Anterior cingulate cortex (tissue), 58 donors: ENCODE measurements at regions not wholly inside any gene's neighbourhood (a gene's known extent, or its start where the extent isn't known, plus 50 kb on each side); places are given as distances from the start of the nearest gene placed in this dataset.
"Not testable (repeated sequence)": the region's sequence is repeated elsewhere in the genome, so short reads cannot be mapped to it uniquely, and the experiment has no call there.

Experiments
- DNase-seq, 58 donors: peaks; one replicate each; lab custom pipeline; 2025; lab: John Stamatoyannopoulos, UW

DNA sequence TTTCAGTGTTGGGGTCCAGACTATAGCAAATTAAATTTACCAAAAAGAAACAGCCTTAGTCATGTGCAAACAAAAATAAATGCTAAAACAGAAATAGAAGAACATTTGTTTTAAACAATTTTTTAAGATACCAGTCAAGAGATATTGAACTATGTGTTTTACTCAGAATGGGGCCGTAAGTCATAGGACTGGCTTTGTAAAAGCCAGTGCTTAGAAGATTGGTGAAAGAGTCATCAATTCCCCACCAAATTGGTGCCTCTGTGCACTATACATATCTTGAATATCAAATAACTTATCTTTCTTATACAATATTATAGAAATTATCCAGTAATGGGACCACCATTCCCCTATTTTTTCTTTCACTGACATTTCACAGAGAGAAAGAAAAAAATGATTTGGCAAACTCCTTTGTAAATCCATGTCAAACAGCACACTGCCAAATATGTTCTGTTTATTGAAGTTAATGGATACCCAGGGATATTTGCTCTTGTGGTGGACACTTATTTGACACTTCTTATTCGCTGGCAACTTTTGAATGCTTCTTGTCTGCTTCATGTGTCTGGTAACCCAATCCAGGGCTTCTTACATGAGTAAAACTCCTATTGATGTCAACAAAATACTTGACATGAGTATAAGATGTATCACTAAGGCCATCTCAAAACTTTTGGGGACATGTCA is 145.7 kb upstream of the PKN2 start:
- DNase-seq, result no peak

DNA sequence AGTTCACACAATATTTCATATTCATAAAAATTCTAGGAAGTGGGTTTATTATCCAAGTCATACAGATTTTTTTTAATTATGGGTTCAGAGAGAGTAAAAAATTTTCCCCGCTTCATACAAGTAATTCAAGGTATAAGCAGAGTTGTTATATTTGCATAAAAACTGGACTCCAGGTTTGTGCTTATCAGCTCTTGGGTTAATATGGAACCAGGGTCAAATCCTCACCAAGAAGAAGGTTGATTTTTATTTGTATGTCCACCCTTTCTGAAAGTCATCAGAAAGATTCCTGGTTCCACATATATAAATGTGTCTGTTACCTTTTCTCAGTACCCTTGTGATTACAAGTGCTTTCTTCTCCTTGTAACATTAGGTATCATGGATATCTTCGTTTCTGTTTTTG is 143.8 kb upstream of the PKN2 start:
- no peak for DNase-seq

GRCh38 chr1:88541596-88541995 is 142.5 kb upstream of the PKN2 start:
- no peak for DNase-seq

DNA sequence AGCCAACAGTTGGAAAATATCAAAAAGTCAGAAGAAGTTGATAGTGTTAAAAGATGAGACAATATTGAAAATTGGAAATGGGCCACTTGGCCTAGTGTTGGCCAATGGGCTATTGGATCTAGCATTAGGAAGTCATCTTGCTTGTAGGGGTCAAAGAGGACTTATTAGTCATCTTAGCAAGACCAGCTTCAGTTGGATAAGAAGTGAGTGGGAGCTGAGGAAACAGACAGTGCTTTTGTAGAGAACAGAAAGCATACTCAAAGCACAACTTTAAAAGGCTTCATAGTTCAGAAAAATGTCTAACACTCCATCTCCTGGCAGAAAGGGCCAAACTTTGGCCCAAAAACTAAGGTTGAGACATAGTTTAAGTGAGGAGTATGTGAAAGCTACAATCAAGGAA is 139.9 kb upstream of the PKN2 start:
- no peak for DNase-seq

DNA sequence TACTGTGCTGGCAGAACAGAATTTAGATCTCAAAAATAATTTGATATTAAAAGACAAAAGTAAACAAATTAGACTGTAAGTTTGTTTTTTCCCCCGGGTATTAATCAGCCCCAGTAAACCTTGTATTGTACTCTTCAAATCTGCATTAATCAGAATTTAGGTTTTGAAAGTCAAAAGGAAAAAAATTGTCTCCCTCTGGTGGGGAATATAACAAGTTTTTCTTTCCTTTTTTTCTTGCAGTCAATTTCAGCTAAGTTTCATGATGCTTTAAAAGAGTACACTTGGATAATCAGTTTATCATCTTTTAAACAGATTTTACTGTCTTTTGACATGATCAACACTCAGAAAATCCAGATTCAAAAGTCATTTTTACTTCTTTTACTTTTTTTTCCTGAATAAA is 134.5 kb upstream of the PKN2 start:
- DNase-seq, result peak in 1 of 58 donors; percentile 3

DNA sequence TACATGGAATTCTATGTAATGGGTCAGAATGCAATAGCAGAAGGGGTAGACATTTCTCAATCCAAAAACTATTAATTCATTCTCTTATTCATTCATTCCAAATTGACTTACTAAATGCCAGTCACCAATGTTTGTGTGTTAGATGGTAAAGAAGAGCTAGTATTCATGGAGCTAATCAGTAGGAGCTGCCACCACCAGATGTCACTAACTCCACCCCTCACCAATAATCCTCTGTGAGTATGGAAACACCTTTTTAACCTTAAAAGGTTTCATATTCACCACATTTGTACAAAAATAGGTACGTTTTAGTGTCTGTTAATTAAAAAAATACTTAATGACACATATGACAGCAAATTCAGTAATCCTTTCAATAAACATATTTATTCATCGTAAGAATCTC is 131.8 kb upstream of the PKN2 start:
- DNase-seq, result no peak

DNA sequence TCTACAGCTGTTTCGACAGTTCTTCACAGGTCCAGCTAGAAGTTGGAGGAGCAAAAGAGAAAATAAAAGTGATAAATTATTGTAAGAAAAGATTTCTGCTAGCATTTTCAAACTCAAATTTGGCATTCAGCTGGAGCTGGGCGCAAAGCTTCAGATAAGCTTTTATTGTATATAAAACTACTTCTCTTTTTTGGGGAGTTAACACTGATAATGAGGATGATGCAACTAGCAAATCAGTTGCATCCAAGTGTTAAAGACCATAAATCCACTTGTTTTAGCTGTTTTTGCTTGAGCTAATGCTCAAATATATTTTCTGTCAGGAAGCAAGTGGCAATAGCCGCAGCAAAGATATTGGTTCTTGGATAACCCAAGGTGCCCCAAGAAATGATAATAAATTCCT is 127.1 kb upstream of the PKN2 start:
- DNase-seq, result no peak

DNA sequence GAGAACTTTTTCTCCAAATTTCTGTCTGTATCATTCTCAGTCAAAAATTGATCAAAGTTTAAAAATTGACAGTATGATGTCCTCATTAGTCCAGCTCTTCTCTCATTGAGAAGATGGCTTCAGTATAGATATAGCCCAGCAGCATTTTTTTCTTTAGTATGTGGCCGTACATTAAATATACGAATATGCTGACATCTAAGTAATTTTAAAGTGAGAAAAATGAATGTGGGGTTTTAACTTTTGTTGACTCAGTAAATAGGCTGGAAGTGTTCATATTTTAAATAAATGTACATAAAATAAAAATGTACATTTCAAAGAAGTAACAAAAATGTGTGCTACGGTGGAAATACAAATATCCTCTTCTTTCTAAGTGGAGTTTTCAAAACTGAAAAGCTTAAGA is 123.5 kb upstream of the PKN2 start:
- no peak for DNase-seq

GRCh38 chr1:88562991-88563390 is 121.1 kb upstream of the PKN2 start:
- no peak for DNase-seq

DNA sequence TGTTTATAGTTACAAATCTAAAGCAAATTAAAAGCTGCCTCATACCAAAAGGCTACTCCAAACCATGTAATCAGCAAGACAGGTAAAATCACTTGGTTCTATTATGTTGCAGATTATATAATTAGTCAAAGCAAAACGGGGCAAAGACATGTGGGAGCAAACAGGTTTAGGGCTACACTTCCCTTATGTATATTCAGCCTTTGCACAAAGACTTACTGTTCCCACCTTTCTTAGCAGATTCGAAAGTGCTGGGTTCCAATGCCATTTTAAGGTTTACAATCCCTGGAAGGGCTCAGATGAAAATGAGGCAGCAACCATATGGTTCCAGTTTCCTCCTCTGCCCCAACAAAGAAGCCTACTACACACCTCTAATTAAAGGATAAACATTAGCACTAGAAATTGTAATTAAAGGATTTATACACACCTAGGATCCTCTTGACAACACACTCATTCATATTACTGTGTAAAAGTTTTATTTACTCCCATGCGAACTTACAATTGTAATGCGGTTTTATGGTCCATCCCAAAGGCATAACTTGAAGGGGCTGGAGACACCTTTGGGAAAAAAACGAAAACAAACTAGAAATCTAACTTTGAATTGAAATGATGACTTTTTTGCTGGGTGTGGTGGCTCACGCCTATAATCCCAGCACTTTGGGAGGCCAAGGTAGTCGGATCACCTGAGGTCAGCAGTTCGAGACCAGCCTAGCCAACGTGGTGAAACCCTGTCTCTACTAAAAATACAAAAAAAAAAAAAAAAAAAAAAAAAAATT is 117.3 kb upstream of the PKN2 start:
- no peak for DNase-seq

DNA sequence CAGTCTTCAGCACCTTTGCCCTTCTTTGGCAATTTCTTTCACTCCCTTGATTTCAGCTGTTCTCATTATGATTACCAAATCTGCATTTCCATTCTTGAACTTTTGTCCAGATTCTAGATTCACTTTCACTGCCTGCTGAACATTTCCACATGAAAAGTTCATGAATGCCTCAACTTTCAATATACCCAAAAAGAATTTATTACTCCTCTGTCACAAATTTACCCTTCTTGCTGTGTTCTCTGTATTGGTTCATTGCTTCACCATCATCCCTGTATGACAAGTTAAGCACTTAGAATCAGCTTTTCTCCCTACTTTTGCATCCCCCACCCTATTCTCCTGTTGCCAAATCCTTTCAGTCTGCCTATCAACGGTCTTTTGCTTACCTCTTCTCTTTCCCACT is 112.6 kb upstream of the PKN2 start:
- DNase-seq, result no peak

- no peak for DNase-seq
Measured at GRCh38 chr1:88579598-88579997, 104.5 kb upstream of the PKN2 start.

- DNase-seq, result peak in 9 of 58 donors; percentile 0 to 15 (median 4)
Measured at GRCh38 chr1:88581703-88582102, 102.4 kb upstream of the PKN2 start.

- no peak for DNase-seq
Measured at GRCh38 chr1:88593358-88593757, 90.7 kb upstream of the PKN2 start.

- DNase-seq, result no peak
Measured at GRCh38 chr1:88595355-88596002, 88.6 kb upstream of the PKN2 start.

DNA sequence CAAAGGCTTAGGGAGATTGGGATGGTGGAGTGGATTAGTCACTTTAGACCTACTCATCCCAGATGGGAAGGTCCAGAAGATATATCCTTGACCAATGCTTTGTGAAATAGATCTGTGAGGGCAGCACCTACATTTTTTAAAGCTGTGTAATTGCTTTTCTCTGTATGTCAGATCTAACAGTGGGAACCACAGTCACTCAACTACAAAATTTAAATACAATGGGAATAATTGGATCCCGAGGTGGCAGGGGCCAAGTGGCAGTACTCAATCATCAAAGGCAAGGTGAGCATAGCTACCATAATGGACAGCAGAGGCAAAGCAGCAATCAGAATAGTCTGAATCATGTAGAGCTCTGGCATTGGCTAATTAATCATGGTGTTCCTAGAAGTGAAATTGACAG is 86.1 kb upstream of the PKN2 start:
- not testable (repeated sequence) for DNase-seq

- DNase-seq, result no peak
Measured at GRCh38 chr1:88608139-88608943, 75.7 kb upstream of the PKN2 start.

GRCh38 chr1:88609051-88609450 is 75.0 kb upstream of the PKN2 start:
- no peak for DNase-seq

- DNase-seq, result no peak
Measured at GRCh38 chr1:88610687-88611086, 73.4 kb upstream of the PKN2 start.

- DNase-seq, result no peak
Measured at GRCh38 chr1:88612292-88612691, 71.8 kb upstream of the PKN2 start.

DNA sequence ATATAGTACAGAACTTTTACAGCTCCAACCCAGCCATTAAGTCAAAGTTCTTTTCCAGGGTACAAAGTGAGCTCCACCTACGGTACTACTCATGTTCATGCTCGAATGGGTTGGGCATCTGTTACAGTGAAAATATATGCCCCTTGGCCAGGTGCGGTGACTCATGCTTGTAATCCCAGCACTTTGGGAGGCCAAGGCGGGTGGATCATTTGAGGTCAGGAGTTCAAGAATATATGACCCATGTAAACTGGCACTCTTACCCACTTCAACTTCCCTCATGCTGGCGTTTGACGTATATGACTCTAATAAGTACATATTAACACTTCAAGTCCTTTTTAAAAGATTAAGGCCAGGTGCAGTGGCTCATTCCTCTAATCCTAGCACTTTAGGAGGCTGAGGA is 71.3 kb upstream of the PKN2 start:
- DNase-seq, result no peak
